Mesenchymal stem cell (in vitro differentiated cells and primary cell): ENCODE measurements at regions not wholly inside any gene's neighbourhood (a gene's known extent, or its start where the extent isn't known, plus 50 kb on each side); places are given as distances from the start of the nearest gene placed in this dataset.
"Not testable (repeated sequence)": the region's sequence is repeated elsewhere in the genome, so short reads cannot be mapped to it uniquely, and the experiment has no call there.

Experiments used
- DNase-seq: peaks from one replicate; pipeline ENCODE4 v3.0.0-alpha.2; 2013
- H2AFZ ChIP-seq: one replicate; pipeline ENCODE4 v1.6.1; 2013; ENCODE audit warnings: low read depth, mild to moderate bottlenecking, control low read depth, inconsistent platforms, low read length, moderate library complexity
- H2AK5ac ChIP-seq: 2 replicates; pipeline ENCODE4 v1.6.1; 2013; ENCODE audit warnings: low read length, moderate library complexity, mild to moderate bottlenecking, inconsistent platforms; ENCODE audit not compliant: severe bottlenecking
- H2BK120ac ChIP-seq: one replicate; pipeline ENCODE4 v1.6.1; 2013; ENCODE audit warnings: low read depth, mild to moderate bottlenecking, inconsistent platforms, low read length, moderate library complexity
- H2BK12ac ChIP-seq, 2 experiments: one replicate each; pipeline ENCODE4 v1.6.1; 2013; ENCODE audit warnings: inconsistent platforms in 2 of 2, low read length in 2 of 2, mild to moderate bottlenecking in 2 of 2, moderate library complexity in 2 of 2, control low read depth in 1 of 2
- H2BK15ac ChIP-seq: one replicate; pipeline ENCODE4 v1.6.1; 2013; ENCODE audit warnings: mild to moderate bottlenecking, low read depth, inconsistent platforms; ENCODE audit not compliant: poor library complexity, severe bottlenecking
- H2BK5ac ChIP-seq: 2 replicates; pipeline ENCODE4 v1.6.1; 2013; ENCODE audit warnings: low read depth, mild to moderate bottlenecking, low read length, control low read depth, inconsistent platforms; ENCODE audit not compliant: poor library complexity, severe bottlenecking
- H3K14ac ChIP-seq, 2 experiments: one replicate each; pipeline ENCODE4 v1.6.1; 2013; ENCODE audit warnings: inconsistent platforms in 2 of 2, low read length in 2 of 2, control low read depth in 1 of 2, mild to moderate bottlenecking in 1 of 2, moderate library complexity in 1 of 2
- H3K18ac ChIP-seq, 2 experiments: one replicate each; pipeline ENCODE4 v1.6.1; 2013; ENCODE audit warnings: inconsistent platforms in 2 of 2, low read length in 2 of 2, control low read depth in 1 of 2, low read depth in 1 of 2, mild to moderate bottlenecking in 1 of 2
- H3K23ac ChIP-seq, 2 experiments: one replicate each; pipeline ENCODE4 v1.6.1; 2013; ENCODE audit warnings: inconsistent platforms in 2 of 2, low read length in 2 of 2, mild to moderate bottlenecking in 2 of 2, moderate library complexity in 2 of 2, control low read depth in 1 of 2
- H3K27ac ChIP-seq: 2 replicates; pipeline ENCODE4 v1.5.1; 2013; ENCODE audit warnings: mild to moderate bottlenecking, moderate library complexity, low read length, control low read depth, inconsistent platforms; ENCODE audit not compliant: poor library complexity, severe bottlenecking
- H3K27me3 ChIP-seq, 2 experiments: 2 replicates each; pipeline versions ENCODE4 v1.6.1 to v1.7.0; 2013; ENCODE audit warnings: low read length in 2 of 2, mild to moderate bottlenecking in 2 of 2, moderate library complexity in 2 of 2, control low read depth in 1 of 2, inconsistent platforms in 1 of 2; ENCODE audit not compliant: control insufficient read depth in 1 of 2, insufficient read depth in 1 of 2
- H3K36me3 ChIP-seq, 2 experiments: 2 replicates each; pipeline versions ENCODE4 v1.6.1 to v1.7.0; 2013; ENCODE audit warnings: low read length in 2 of 2, control low read depth in 1 of 2, inconsistent platforms in 1 of 2, low read depth in 1 of 2, mild to moderate bottlenecking in 1 of 2; ENCODE audit not compliant: insufficient read depth in 2 of 2, control insufficient read depth in 1 of 2
- H3K4ac ChIP-seq, 2 experiments: one replicate each; pipeline ENCODE4 v1.6.1; 2013; ENCODE audit warnings: inconsistent platforms in 2 of 2, low read length in 2 of 2, mild to moderate bottlenecking in 2 of 2, moderate library complexity in 2 of 2, control low read depth in 1 of 2, low read depth in 1 of 2
- H3K4me1 ChIP-seq: 2 replicates; pipeline ENCODE4 v1.6.1; 2013; ENCODE audit warnings: low read depth, low read length, control low read depth; ENCODE audit not compliant: control insufficient read depth, insufficient read depth
- H3K4me2 ChIP-seq: 2 replicates; pipeline ENCODE4 v1.6.1; 2013; ENCODE audit warnings: low read length, mild to moderate bottlenecking, inconsistent platforms; ENCODE audit not compliant: poor library complexity, severe bottlenecking
- H3K4me3 ChIP-seq, 2 experiments: 2 replicates each; pipeline versions ENCODE4 v1.5.1 to v1.7.0; 2013; ENCODE audit warnings: low read length in 2 of 2, mild to moderate bottlenecking in 2 of 2, control low read depth in 1 of 2, low read depth in 1 of 2; ENCODE audit not compliant: insufficient read depth in 1 of 2
- H3K79me1 ChIP-seq: replicated peaks from 2 replicates; pipeline ENCODE4 v1.6.1; 2013; ENCODE audit warnings: mild to moderate bottlenecking, control low read depth, low read length, inconsistent platforms; ENCODE audit not compliant: poor library complexity, severe bottlenecking
- H3K9ac ChIP-seq: 2 replicates; pipeline ENCODE4 v1.7.0; 2013; ENCODE audit warnings: mild to moderate bottlenecking, low read length, moderate library complexity
- H3K9me3 ChIP-seq: 2 replicates; pipeline ENCODE4 v1.7.0; 2013; ENCODE audit warnings: mild to moderate bottlenecking, low read length; ENCODE audit not compliant: control insufficient read depth
- H4K8ac ChIP-seq: one replicate; pipeline ENCODE4 v1.6.1; 2013; ENCODE audit warnings: inconsistent platforms, mild to moderate bottlenecking, low read length, moderate library complexity
- H4K91ac ChIP-seq: one replicate; pipeline ENCODE4 v1.6.1; 2013; ENCODE audit warnings: mild to moderate bottlenecking, low read length, inconsistent platforms
- WGBS: methylation state at CpG from one replicate; pipeline ENCODE4 v1.1.7; 2013; ENCODE audit warnings: mixed read lengths; 5-methylcytosine and 5-hydroxymethylcytosine counted together

DNA sequence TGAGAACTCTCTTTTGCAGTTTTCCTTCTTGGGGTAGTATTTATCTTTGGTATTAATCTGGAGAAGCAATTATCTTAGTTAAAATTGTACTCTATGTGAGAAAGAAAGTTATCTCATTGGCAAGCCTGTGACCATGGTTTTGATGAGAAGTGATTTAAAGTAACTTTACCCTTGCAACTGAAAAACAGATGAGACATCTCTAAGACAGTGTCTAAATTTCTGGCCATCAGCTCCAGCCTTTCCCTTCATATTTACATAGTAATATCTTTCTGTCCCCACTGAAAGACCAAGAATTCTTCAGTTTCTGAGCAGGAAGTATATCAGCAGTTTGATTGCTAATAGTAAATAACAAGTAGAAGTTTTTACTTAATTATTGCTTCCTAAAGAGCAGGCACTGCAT lies 386.1 kb upstream of the SYNCRIP start:
- DNase-seq: no peak
- Histone ChIP-seq H2AFZ (no peak overlapping the region), H3K23ac (no peak overlapping the region), H3K27me3 (no peaks in the 10 kb centered on the region), H3K9ac (no peak overlapping the region), H3K4me3 (no peak overlapping the region), H3K36me3 (no peaks in the 10 kb centered on the region), H3K14ac (no peak overlapping the region), H4K8ac (no peak overlapping the region), H3K4ac (no peak overlapping the region), H3K79me1 (no peaks in the 10 kb centered on the region), H3K27ac (no peak overlapping the region), H3K9me3 (peaks cover 6% of the 10 kb centered on the region), H3K4me1 (no peaks in the 10 kb centered on the region), H2AK5ac (no peak overlapping the region), H2BK5ac (no peak overlapping the region), H3K18ac (no peak overlapping the region), H4K91ac (no peak overlapping the region), H3K4me2 (no peak overlapping the region), H2BK12ac (no peak overlapping the region), H2BK120ac (no peak overlapping the region), H2BK15ac (no peak overlapping the region)

DNA sequence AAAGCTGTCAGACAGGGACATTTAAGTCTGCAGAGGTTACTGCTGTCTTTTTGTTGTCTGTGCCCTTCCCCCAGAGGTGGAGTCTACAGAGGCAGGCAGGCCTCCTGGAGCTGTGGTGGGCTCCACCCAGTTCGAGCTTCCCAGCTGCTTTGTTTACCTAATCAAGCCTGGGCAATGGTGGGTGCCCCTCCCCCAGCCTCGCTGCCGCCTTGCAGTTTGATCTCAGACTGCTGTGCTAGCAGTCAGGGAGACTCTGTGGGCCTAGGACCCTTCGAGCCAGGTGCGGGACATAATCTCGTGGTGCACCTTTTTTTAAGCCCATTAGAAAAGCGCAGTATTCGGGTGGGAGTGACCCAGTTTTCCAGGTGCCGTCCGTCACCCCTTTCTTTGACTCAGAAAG lies 384.2 kb upstream of the SYNCRIP start:
- not testable (repeated sequence) for H2AFZ ChIP-seq, H2BK12ac ChIP-seq, H3K9me3 ChIP-seq, H4K8ac ChIP-seq, H2AK5ac ChIP-seq, H3K79me1 ChIP-seq, H2BK15ac ChIP-seq, H2BK120ac ChIP-seq, H3K4me2 ChIP-seq, H3K14ac ChIP-seq, H3K4me3 ChIP-seq, H3K18ac ChIP-seq, H2BK5ac ChIP-seq, H3K4me1 ChIP-seq, DNase-seq, H3K23ac ChIP-seq, H3K27me3 ChIP-seq, H3K9ac ChIP-seq, H3K27ac ChIP-seq, H3K4ac ChIP-seq, H3K36me3 ChIP-seq, H4K91ac ChIP-seq
- WGBS: 64% methylated on average over 10 of the region's 10 CpGs

DNA sequence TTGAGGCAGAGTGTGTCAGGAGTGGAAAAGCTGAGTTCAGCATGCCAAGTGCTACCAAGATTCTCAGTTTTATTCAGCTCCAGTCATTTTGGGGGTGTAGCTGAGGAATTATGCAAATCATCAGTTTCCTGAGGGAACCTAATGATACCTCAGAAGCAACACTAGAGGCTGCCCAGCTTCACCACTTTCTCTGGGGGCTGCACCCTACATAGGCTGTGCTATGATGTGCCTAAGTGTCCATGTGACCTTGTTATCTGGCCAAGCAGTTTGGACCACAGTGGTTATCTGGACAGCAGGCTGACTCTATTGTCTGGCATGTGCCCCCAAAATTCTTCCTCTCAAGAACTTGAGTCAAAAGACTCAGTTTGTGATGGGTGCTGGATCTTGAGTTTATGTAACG lies 374.6 kb upstream of the SYNCRIP start:
- H2BK12ac ChIP-seq: no peak overlapping the region
- no peak overlapping the region for H2BK5ac ChIP-seq
- no peak overlapping the region for H3K18ac ChIP-seq
- no peak overlapping the region for H4K8ac ChIP-seq
- no peaks in the 10 kb centered on the region for H3K27me3 ChIP-seq
- H3K9me3 ChIP-seq: peaks cover 2% of the 10 kb centered on the region
- no peak overlapping the region for H3K4ac ChIP-seq
- H3K23ac ChIP-seq: no peak overlapping the region
- no peak overlapping the region for H2AFZ ChIP-seq
- no peak for DNase-seq
- no peak overlapping the region for H3K4me3 ChIP-seq
- H2BK15ac ChIP-seq: no peak overlapping the region
- no peak overlapping the region for H3K9ac ChIP-seq
- no peak overlapping the region for H4K91ac ChIP-seq
- H2BK120ac ChIP-seq: no peak overlapping the region
- 66% methylated on average over 1 of the region's 1 CpG for WGBS
- no peak overlapping the region for H3K14ac ChIP-seq
- no peak overlapping the region for H3K27ac ChIP-seq
- no peak overlapping the region for H3K4me2 ChIP-seq
- no peaks in the 10 kb centered on the region for H3K79me1 ChIP-seq
- H2AK5ac ChIP-seq: no peak overlapping the region
- no peaks in the 10 kb centered on the region for H3K36me3 ChIP-seq
- no peaks in the 10 kb centered on the region for H3K4me1 ChIP-seq

DNA sequence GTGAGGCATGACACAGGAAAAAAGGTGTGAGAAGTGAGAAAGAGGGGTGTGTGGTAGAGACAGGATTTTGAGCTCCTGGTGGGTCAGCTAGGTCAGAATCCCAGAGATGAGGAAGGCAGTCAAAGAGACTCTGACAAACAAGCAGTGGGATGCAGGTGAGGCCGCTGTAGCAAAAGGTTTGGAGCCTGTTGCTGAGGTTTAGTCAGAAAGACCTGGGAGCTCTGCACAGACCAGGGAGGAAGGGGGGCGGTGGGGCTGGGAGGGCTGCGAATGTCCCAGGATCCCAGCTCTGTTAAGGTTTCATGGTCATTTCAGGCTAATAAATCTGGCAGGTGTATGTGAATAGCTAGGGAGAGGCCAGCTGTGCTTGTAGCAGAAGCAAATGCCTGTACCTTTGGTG lies 373.9 kb upstream of the SYNCRIP start:
- Histone ChIP-seq H3K18ac (no peak overlapping the region), H2BK15ac (no peak overlapping the region), H3K36me3 (no peaks in the 10 kb centered on the region), H3K4me2 (no peak overlapping the region), H2BK5ac (no peak overlapping the region), H3K14ac (no peak overlapping the region), H2BK12ac (no peak overlapping the region), H3K4me1 (no peaks in the 10 kb centered on the region), H4K8ac (no peak overlapping the region), H2AFZ (no peak overlapping the region), H3K9ac (no peak overlapping the region), H3K27me3 (no peaks in the 10 kb centered on the region), H3K9me3 (peaks cover 2% of the 10 kb centered on the region), H4K91ac (no peak overlapping the region), H3K23ac (no peak overlapping the region), H3K27ac (no peak overlapping the region), H3K79me1 (no peaks in the 10 kb centered on the region), H2BK120ac (no peak overlapping the region), H3K4me3 (no peak overlapping the region), H2AK5ac (no peak overlapping the region), H3K4ac (no peak overlapping the region)
- 73% methylated on average over 3 of the region's 3 CpGs for WGBS
- DNase-seq: no peak
